Sigmoid colon (tissue), 4 donors: ENCODE measurements at regions not wholly inside any gene's neighbourhood (a gene's known extent, or its start where the extent isn't known, plus 50 kb on each side); places are given as distances from the start of the nearest gene placed in this dataset.

Experiments
- CTCF ChIP-seq, 4 experiments: fragments of 450-650 bp in 3 of 4; fragments of 200-600 bp in 1 of 4; IDR thresholded peaks; one replicate each; pipeline ENCODE4 v1.5.1; 2016 to 2019; ENCODE audit warnings: antibody characterized with exemption in 4 of 4, mild to moderate bottlenecking in 3 of 4, moderate library complexity in 2 of 4
- EP300 ChIP-seq, 4 donors: sonication (generic); formaldehyde crosslinking; IDR thresholded peaks; one replicate each; pipeline ENCODE4 v1.6.1; 2017; ENCODE audit warnings: antibody characterized with exemption in 4 of 4
- POLR2A ChIP-seq, 2 donors: fragments of 450-650 bp; IDR thresholded peaks; one replicate each; pipeline ENCODE4 v1.6.1; 2016; ENCODE audit warnings: antibody characterized with exemption in 2 of 2, mild to moderate bottlenecking in 2 of 2, moderate library complexity in 2 of 2
- POLR2AphosphoS5 ChIP-seq, 4 donors: sonication (generic); formaldehyde crosslinking; IDR thresholded peaks; one replicate each; pipeline ENCODE4 v1.6.1; 2017; ENCODE audit warnings: antibody characterized with exemption in 4 of 4

GRCh38 chr17:21495281-21495680, 119.1 kb downstream of the KCNJ12 start:
- TF ChIP-seq CTCF (IDR thresholded peaks at IDR 0.05), result no peak
- no peak for TF ChIP-seq POLR2AphosphoS5 (IDR thresholded peaks at IDR 0.05)
- TF ChIP-seq POLR2A (IDR thresholded peaks at IDR 0.05), result no peak
- no peak for TF ChIP-seq EP300 (IDR thresholded peaks at IDR 0.05)
